IMR-90 (cell line): ENCODE measurements at regions not wholly inside any gene's neighbourhood (a gene's known extent, or its start where the extent isn't known, plus 50 kb on each side); places are given as distances from the start of the nearest gene placed in this dataset.

Experiments used
- CEBPB ChIP-seq: IDR thresholded peaks from 2 replicates; pipeline ENCODE4 v1.6.1; 2012; ENCODE audit warnings: low read depth, low read length, improper control_type of control experiment
- MAFK ChIP-seq: IDR thresholded peaks from 2 replicates; pipeline ENCODE4 v1.6.1; 2012; ENCODE audit warnings: low read depth, low read length, improper control_type of control experiment
- MAZ ChIP-seq: IDR thresholded peaks from 2 replicates; pipeline ENCODE4 v1.6.1; 2012; ENCODE audit warnings: low read depth, mild to moderate bottlenecking, low read length, improper control_type of control experiment, moderate library complexity, borderline replicate concordance
- POLR2A ChIP-seq: IDR thresholded peaks from 2 replicates; pipeline ENCODE4 v1.6.1; 2012; ENCODE audit warnings: mild to moderate bottlenecking, low read depth, low read length
- RAD21 ChIP-seq: IDR thresholded peaks from 2 replicates; pipeline ENCODE4 v1.6.1; 2012; ENCODE audit warnings: low read length, improper control_type of control experiment
- TF ChIP-seq, protein P1 (sequence below): conservative IDR thresholded peaks from 2 replicates; pipeline ENCODE4 v1.5.1; 2012; ENCODE audit warnings: mild to moderate bottlenecking, low read depth, low read length, improper control_type of control experiment
- TF ChIP-seq, protein P2 (sequence below): fragments of 150-350 bp; IDR thresholded peaks from 2 replicates; pipeline ENCODE4 v1.6.1; 2017; ENCODE audit warnings: mild to moderate bottlenecking, antibody characterized with exemption, low read length, low read depth

DNA sequence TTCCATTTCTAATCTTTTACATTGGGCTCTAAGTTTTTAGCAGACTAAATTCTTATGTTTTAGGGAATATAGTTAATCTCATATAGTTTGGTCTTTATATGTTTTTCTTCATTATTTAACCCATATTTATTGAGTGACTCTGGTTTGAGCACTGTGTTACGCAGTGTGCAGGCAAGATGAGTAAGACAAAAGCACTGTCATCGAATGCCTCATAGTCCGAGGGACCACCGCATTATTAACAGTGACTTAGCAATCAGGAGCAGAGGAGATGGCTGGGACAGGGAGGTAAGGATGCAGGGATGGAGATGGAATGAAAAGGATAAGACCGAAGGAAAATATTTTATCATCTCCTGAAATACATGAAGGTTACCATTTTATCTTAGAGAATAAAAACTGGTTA lies 65.2 kb upstream of the CTSC start:
- no peak for TF ChIP-seq MAZ
- no peak for TF ChIP-seq POLR2A
- TF ChIP-seq, protein P1, sequence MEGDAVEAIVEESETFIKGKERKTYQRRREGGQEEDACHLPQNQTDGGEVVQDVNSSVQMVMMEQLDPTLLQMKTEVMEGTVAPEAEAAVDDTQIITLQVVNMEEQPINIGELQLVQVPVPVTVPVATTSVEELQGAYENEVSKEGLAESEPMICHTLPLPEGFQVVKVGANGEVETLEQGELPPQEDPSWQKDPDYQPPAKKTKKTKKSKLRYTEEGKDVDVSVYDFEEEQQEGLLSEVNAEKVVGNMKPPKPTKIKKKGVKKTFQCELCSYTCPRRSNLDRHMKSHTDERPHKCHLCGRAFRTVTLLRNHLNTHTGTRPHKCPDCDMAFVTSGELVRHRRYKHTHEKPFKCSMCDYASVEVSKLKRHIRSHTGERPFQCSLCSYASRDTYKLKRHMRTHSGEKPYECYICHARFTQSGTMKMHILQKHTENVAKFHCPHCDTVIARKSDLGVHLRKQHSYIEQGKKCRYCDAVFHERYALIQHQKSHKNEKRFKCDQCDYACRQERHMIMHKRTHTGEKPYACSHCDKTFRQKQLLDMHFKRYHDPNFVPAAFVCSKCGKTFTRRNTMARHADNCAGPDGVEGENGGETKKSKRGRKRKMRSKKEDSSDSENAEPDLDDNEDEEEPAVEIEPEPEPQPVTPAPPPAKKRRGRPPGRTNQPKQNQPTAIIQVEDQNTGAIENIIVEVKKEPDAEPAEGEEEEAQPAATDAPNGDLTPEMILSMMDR = no peak
- TF ChIP-seq, protein P2, sequence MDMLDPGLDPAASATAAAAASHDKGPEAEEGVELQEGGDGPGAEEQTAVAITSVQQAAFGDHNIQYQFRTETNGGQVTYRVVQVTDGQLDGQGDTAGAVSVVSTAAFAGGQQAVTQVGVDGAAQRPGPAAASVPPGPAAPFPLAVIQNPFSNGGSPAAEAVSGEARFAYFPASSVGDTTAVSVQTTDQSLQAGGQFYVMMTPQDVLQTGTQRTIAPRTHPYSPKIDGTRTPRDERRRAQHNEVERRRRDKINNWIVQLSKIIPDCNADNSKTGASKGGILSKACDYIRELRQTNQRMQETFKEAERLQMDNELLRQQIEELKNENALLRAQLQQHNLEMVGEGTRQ = no peak
- peak; percentile 35; the same call in 1 of the 2 replicates for TF ChIP-seq MAFK
- TF ChIP-seq CEBPB = peak; percentile 73
- no peak for TF ChIP-seq RAD21
